H9 (cell line): ENCODE measurements at regions not wholly inside any gene's neighbourhood (a gene's known extent, or its start where the extent isn't known, plus 50 kb on each side); places are given as distances from the start of the nearest gene placed in this dataset.

ENCODE experiments used
- DNase-seq: peaks from one replicate; pipeline ENCODE4 v3.0.0-alpha.2; 2017
- H2AFZ ChIP-seq: one replicate; pipeline ENCODE4 v1.6.1; 2013; ENCODE audit warnings: mild to moderate bottlenecking, low read length, control low read depth, moderate library complexity
- H2AK5ac ChIP-seq: 2 replicates; pipeline ENCODE4 v1.6.1; 2013; ENCODE audit warnings: low read length, control low read depth, mixed read lengths; ENCODE audit not compliant: insufficient read length
- H2BK120ac ChIP-seq: one replicate; pipeline ENCODE4 v1.6.1; 2013; ENCODE audit warnings: low read depth, mild to moderate bottlenecking, low read length, control low read depth, inconsistent platforms; ENCODE audit not compliant: poor library complexity, severe bottlenecking
- H2BK12ac ChIP-seq: 2 replicates; pipeline ENCODE4 v1.6.1; 2013; ENCODE audit warnings: low read length, control low read depth, mixed read lengths, low read depth; ENCODE audit not compliant: insufficient read length
- H2BK15ac ChIP-seq: 2 replicates; pipeline ENCODE4 v1.6.1; 2013; ENCODE audit warnings: low read depth, low read length, control low read depth
- H2BK20ac ChIP-seq: one replicate; pipeline ENCODE4 v1.6.1; 2013; ENCODE audit warnings: low read depth, mild to moderate bottlenecking, low read length, control low read depth, inconsistent platforms; ENCODE audit not compliant: poor library complexity, severe bottlenecking
- H2BK5ac ChIP-seq: 2 replicates; pipeline ENCODE4 v1.6.1; 2013; ENCODE audit warnings: low read length, control low read depth, mixed read lengths; ENCODE audit not compliant: insufficient read length
- H3K14ac ChIP-seq: 2 replicates; pipeline ENCODE4 v1.6.1; 2013; ENCODE audit warnings: low read length, control low read depth; ENCODE audit not compliant: insufficient read depth
- H3K18ac ChIP-seq: 2 replicates; pipeline ENCODE4 v1.6.1; 2013; ENCODE audit warnings: low read depth, mild to moderate bottlenecking, mixed read lengths, low read length, control low read depth; ENCODE audit not compliant: insufficient read length
- H3K23ac ChIP-seq: 2 replicates; pipeline ENCODE4 v1.6.1; 2013; ENCODE audit warnings: low read length, control low read depth, mixed read lengths, low read depth; ENCODE audit not compliant: insufficient read length
- H3K23me2 ChIP-seq: 2 replicates; pipeline ENCODE4 v1.6.1; 2013; ENCODE audit warnings: low read depth, mild to moderate bottlenecking, mixed read lengths, low read length, control low read depth; ENCODE audit not compliant: insufficient read length, poor library complexity, severe bottlenecking
- H3K27ac ChIP-seq: 2 replicates; pipeline ENCODE4 v1.5.1; 2013; ENCODE audit warnings: low read length, control low read depth, mixed read lengths, low read depth; ENCODE audit not compliant: insufficient read length
- H3K27me3 ChIP-seq: 2 replicates; pipeline ENCODE4 v1.6.1; 2013; ENCODE audit warnings: low read length, control low read depth, inconsistent platforms; ENCODE audit not compliant: insufficient read depth
- H3K4ac ChIP-seq: 2 replicates; pipeline ENCODE4 v1.6.1; 2013; ENCODE audit warnings: low read depth, mild to moderate bottlenecking, control low read depth, inconsistent platforms, low read length, moderate library complexity
- H3K4me1 ChIP-seq: 2 replicates; pipeline ENCODE4 v1.6.1; 2013; ENCODE audit warnings: low read length, control low read depth, inconsistent platforms; ENCODE audit not compliant: insufficient read depth
- H3K4me2 ChIP-seq: 2 replicates; pipeline ENCODE4 v1.6.1; 2013; ENCODE audit warnings: low read length, control low read depth, mixed read lengths; ENCODE audit not compliant: insufficient read length, insufficient read depth
- H3K56ac ChIP-seq: 2 replicates; pipeline ENCODE4 v1.6.1; 2013; ENCODE audit warnings: low read depth, mild to moderate bottlenecking, mixed read lengths, low read length, control low read depth; ENCODE audit not compliant: insufficient read length
- H3K79me1 ChIP-seq: 2 replicates; pipeline ENCODE4 v1.6.1; 2013; ENCODE audit warnings: low read depth, mild to moderate bottlenecking, moderate library complexity, low read length, control low read depth, inconsistent platforms; ENCODE audit not compliant: insufficient read depth, poor library complexity, severe bottlenecking
- H3K79me2 ChIP-seq: 2 replicates; pipeline ENCODE4 v1.6.1; 2013; ENCODE audit warnings: low read length, control low read depth, inconsistent platforms; ENCODE audit not compliant: insufficient read depth
- H3K9ac ChIP-seq: 2 replicates; pipeline ENCODE4 v1.6.1; 2013; ENCODE audit warnings: low read length, control low read depth, mixed read lengths; ENCODE audit not compliant: insufficient read length; ENCODE audit errors: extremely low read depth
- H3K9me3 ChIP-seq: one replicate; pipeline ENCODE4 v1.6.1; 2013; ENCODE audit warnings: low read depth, low read length, inconsistent platforms; ENCODE audit not compliant: control insufficient read depth
- H3T11ph ChIP-seq: one replicate; pipeline ENCODE4 v1.6.1; 2013; ENCODE audit warnings: mild to moderate bottlenecking, low read length, control low read depth, inconsistent platforms
- H4K20me1 ChIP-seq: one replicate; pipeline ENCODE4 v1.6.1; 2013; ENCODE audit not compliant: control insufficient read depth, insufficient read length, insufficient read depth
- H4K5ac ChIP-seq: 2 replicates; pipeline ENCODE4 v1.6.1; 2013; ENCODE audit warnings: low read depth, mild to moderate bottlenecking, mixed read lengths, low read length, control low read depth; ENCODE audit not compliant: insufficient read length
- H4K8ac ChIP-seq: replicated peaks from 2 replicates; pipeline ENCODE4 v1.6.1; 2013; ENCODE audit warnings: low read length, control low read depth, mixed read lengths, low read depth; ENCODE audit not compliant: insufficient read length
- H4K91ac ChIP-seq: 2 replicates; pipeline ENCODE4 v1.6.1; 2013; ENCODE audit warnings: low read depth, mild to moderate bottlenecking, moderate library complexity, mixed read lengths, low read length, control low read depth; ENCODE audit not compliant: insufficient read length
- H3K27ac Mint-ChIP-seq, 3 experiments: 2 replicates in 2 of 3; 3 replicates in 1 of 3; pipeline ENCODE4 v1.8.0; 2020 to 2021; ENCODE audit warnings: mixed read lengths in 3 of 3, mild to moderate bottlenecking in 1 of 3, moderate library complexity in 1 of 3
- H3K27me3 Mint-ChIP-seq: 2 replicates; pipeline ENCODE4 v1.8.0; 2021; ENCODE audit warnings: low read depth, mild to moderate bottlenecking, moderate library complexity, mixed read lengths
- H3K36me3 Mint-ChIP-seq, 3 experiments: 2 replicates in 2 of 3; 3 replicates in 1 of 3; pipeline ENCODE4 v1.8.0; 2020 to 2021; ENCODE audit warnings: low read depth in 3 of 3, mixed read lengths in 3 of 3; ENCODE audit not compliant: insufficient read depth in 1 of 3
- H3K4me1 Mint-ChIP-seq, 2 experiments: 2 replicates each; pipeline ENCODE4 v1.8.0; 2020; ENCODE audit warnings: mixed read lengths in 2 of 2
- H3K4me3 Mint-ChIP-seq, 2 experiments: 2 replicates in 1 of 2; 3 replicates in 1 of 2; pipeline ENCODE4 v1.8.0; 2020 to 2021; ENCODE audit warnings: mild to moderate bottlenecking in 2 of 2, mixed read lengths in 2 of 2, moderate library complexity in 1 of 2
- H3K9me3 Mint-ChIP-seq, 2 experiments: 2 replicates in 1 of 2; 3 replicates in 1 of 2; pipeline ENCODE4 v1.8.0; 2020; ENCODE audit warnings: mild to moderate bottlenecking in 2 of 2, mixed read lengths in 2 of 2, moderate library complexity in 1 of 2
- CTCF ChIP-seq: fragments of 200-600 bp; sonication (generic); conservative IDR thresholded peaks from 3 replicates; pipeline ENCODE4 v1.8.0; 2021; ENCODE audit warnings: antibody characterized with exemption, mild to moderate bottlenecking
- WGBS: extraction: QIAGEN DNeasy Blood & Tissue Kit; methylation state at CpG from one replicate; pipeline ENCODE4 v1.1.7; 2013; ENCODE audit warnings: missing lambda C conversion rate, low lambda C conversion rate, mixed read lengths; ENCODE audit not compliant: insufficient read length; ENCODE audit errors: extremely low coverage; 5-methylcytosine and 5-hydroxymethylcytosine counted together

DNA sequence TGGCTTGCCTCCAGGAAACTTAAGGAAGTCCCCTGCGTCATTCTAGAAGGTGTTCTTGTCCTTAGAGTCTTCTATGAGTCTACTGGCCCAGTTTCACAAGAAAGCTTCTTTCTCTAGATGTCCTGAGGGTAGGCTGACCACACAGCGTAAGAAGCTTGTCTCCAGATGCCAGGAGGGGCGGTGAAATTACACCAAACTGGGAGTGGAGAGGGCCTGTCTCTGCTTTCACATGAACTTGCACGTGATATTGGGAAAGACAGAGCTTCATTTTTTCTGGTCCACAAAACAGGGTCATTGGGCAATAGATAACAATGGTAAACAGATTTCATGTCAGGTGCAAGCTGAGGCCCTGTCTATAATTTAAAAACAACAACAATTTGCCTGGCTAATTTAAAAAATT lies 85.7 kb upstream of the TBX3 start:
- no peaks in the 10 kb centered on the region for H3K79me2 ChIP-seq
- no peak overlapping the region for H4K5ac ChIP-seq
- WGBS, result no CpG with 5 or more reads among the region's 4 CpGs
- Mint-ChIP-seq H3K27ac (no peak overlapping the region), H3K27me3 (no peaks in the 10 kb centered on the region), H3K4me3 (no peak overlapping the region), H3K4me1 (peaks cover 1% of the 10 kb centered on the region in 2 experiments; a peak in 3 of 4 replicates), H3K9me3 (no peaks in the 10 kb centered on the region; a peak in 1 of 5 replicates), H3K36me3 (no peaks in the 10 kb centered on the region)
- no peak overlapping the region for H4K91ac ChIP-seq
- no peak overlapping the region for H2BK15ac ChIP-seq
- H2BK120ac ChIP-seq, result no peak overlapping the region
- no peaks in the 10 kb centered on the region for H3K27me3 ChIP-seq
- no peak overlapping the region for H3K23ac ChIP-seq
- DNase-seq, result no peak
- no peak for TF ChIP-seq CTCF
- H3K56ac ChIP-seq, result no peak overlapping the region
- no peak overlapping the region for H2AK5ac ChIP-seq
- no peak overlapping the region for H4K8ac ChIP-seq
- H3K9ac ChIP-seq, result no peak overlapping the region
- no peak overlapping the region for H2BK12ac ChIP-seq
- no peak overlapping the region for H3K4ac ChIP-seq
- no peaks in the 10 kb centered on the region for H3K4me1 ChIP-seq
- no peak overlapping the region for H2BK20ac ChIP-seq
- no peaks in the 10 kb centered on the region for H3K79me1 ChIP-seq
- no peak overlapping the region for H3K18ac ChIP-seq
- no peak overlapping the region for H2AFZ ChIP-seq
- H3K9me3 ChIP-seq, result no peaks in the 10 kb centered on the region
- H4K20me1 ChIP-seq, result no peaks in the 10 kb centered on the region
- no peak overlapping the region for H2BK5ac ChIP-seq
- H3K23me2 ChIP-seq, result no peaks in the 10 kb centered on the region
- no peak overlapping the region for H3T11ph ChIP-seq
- no peak overlapping the region for H3K27ac ChIP-seq
- H3K4me2 ChIP-seq, result no peak overlapping the region
- H3K14ac ChIP-seq, result no peak overlapping the region
